Body of pancreas (tissue), 4 donors: ENCODE measurements at regions not wholly inside any gene's neighbourhood (a gene's known extent, or its start where the extent isn't known, plus 50 kb on each side); places are given as distances from the start of the nearest gene placed in this dataset.

Experiments used
- CTCF ChIP-seq, 7 experiments: fragments of 450-650 bp in 4 of 7; fragments of 200-600 bp in 3 of 7; sonication (generic) in 3 of 7; IDR thresholded peaks; one replicate each; pipeline ENCODE4 v1.5.1; 2016 to 2019; ENCODE audit warnings: antibody characterized with exemption in 7 of 7
- POLR2A ChIP-seq, 3 donors: fragments of 450-650 bp; IDR thresholded peaks; one replicate each; pipeline ENCODE4 v1.6.1; 2016; ENCODE audit warnings: antibody characterized with exemption in 3 of 3, mild to moderate bottlenecking in 2 of 3

- TF ChIP-seq CTCF (IDR thresholded peaks at IDR 0.05), result no peak
- no peak for TF ChIP-seq POLR2A (IDR thresholded peaks at IDR 0.05)
Observed at GRCh38 chr5:124297826-124298225, 448.6 kb downstream of the ZNF608 start.
